ENCODE measurements at regions not wholly inside any gene's neighbourhood (a gene's known extent, or its start where the extent isn't known, plus 50 kb on each side); places are given as distances from the start of the nearest gene placed in this dataset.

DNA sequence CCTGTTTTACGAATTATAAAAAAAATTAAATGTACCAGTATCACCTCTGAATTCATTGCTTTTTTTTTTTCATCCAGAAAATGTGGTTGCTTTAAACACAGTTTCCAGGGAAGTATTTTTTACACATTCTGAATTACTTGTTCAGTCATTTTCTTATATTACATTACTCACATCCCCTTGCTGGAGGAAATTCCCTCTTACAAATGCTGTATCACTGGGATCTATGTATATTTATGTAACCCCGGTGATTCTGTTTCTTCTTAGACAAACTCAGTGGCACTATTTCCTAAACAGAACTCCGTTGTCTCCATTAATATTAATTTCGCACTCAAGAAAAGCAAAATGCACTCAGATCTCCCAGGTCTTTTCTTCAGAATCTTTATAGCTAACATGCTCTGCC, 1078.5 kb upstream of the ZEB2 start:
- TF ChIP-seq POLR2A (IDR thresholded peaks at IDR 0.05) (no peak), POLR2AphosphoS5 (IDR thresholded peaks at IDR 0.05) (no peak)
- TF ChIP-seq, protein P1, sequence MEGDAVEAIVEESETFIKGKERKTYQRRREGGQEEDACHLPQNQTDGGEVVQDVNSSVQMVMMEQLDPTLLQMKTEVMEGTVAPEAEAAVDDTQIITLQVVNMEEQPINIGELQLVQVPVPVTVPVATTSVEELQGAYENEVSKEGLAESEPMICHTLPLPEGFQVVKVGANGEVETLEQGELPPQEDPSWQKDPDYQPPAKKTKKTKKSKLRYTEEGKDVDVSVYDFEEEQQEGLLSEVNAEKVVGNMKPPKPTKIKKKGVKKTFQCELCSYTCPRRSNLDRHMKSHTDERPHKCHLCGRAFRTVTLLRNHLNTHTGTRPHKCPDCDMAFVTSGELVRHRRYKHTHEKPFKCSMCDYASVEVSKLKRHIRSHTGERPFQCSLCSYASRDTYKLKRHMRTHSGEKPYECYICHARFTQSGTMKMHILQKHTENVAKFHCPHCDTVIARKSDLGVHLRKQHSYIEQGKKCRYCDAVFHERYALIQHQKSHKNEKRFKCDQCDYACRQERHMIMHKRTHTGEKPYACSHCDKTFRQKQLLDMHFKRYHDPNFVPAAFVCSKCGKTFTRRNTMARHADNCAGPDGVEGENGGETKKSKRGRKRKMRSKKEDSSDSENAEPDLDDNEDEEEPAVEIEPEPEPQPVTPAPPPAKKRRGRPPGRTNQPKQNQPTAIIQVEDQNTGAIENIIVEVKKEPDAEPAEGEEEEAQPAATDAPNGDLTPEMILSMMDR (IDR thresholded peaks at IDR 0.05), result no peak
